Stomach (tissue), 4 donors: ENCODE measurements at regions not wholly inside any gene's neighbourhood (a gene's known extent, or its start where the extent isn't known, plus 50 kb on each side); places are given as distances from the start of the nearest gene placed in this dataset.

Experiments
- POLR2A ChIP-seq, 4 donors: fragments of 450-650 bp; IDR thresholded peaks; one replicate each; pipeline ENCODE4 v1.6.1; 2016; ENCODE audit warnings: antibody characterized with exemption in 4 of 4, control low read depth in 2 of 4, mild to moderate bottlenecking in 1 of 4, moderate library complexity in 1 of 4
- POLR2AphosphoS5 ChIP-seq, 3 donors: sonication (generic); formaldehyde crosslinking; IDR thresholded peaks; one replicate each; pipeline ENCODE4 v1.6.1; 2016; ENCODE audit warnings: antibody characterized with exemption in 3 of 3
- TF ChIP-seq, protein P1 (sequence below), 7 experiments: fragments of 450-650 bp in 4 of 7; fragments of 200-600 bp in 3 of 7; sonication (generic) in 3 of 7; IDR thresholded peaks; one replicate each; pipeline ENCODE4 v1.5.1; 2016 to 2019; ENCODE audit warnings: antibody characterized with exemption in 7 of 7, control low read depth in 2 of 7, mild to moderate bottlenecking in 1 of 7

DNA sequence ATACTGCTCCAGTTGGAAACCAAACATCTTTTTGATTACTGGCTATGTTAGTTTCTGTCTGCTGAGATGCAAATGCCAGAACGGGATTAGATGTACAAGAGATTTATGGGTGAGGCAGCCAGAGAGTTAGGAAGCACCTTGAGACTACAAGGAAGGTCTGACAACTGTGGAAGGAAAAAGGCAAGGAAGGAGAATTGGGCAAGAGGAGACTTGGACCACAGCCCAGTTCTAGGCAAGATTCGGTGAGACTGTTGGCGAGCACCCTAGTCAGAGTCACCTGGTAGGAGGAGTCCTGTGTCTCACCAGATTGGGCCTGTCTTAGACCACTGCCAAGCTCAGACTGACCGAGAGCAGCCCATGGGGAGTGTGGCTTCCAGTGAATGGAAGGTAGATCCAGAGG is 91.8 kb upstream of the F13A1 start:
- TF ChIP-seq, protein P1, sequence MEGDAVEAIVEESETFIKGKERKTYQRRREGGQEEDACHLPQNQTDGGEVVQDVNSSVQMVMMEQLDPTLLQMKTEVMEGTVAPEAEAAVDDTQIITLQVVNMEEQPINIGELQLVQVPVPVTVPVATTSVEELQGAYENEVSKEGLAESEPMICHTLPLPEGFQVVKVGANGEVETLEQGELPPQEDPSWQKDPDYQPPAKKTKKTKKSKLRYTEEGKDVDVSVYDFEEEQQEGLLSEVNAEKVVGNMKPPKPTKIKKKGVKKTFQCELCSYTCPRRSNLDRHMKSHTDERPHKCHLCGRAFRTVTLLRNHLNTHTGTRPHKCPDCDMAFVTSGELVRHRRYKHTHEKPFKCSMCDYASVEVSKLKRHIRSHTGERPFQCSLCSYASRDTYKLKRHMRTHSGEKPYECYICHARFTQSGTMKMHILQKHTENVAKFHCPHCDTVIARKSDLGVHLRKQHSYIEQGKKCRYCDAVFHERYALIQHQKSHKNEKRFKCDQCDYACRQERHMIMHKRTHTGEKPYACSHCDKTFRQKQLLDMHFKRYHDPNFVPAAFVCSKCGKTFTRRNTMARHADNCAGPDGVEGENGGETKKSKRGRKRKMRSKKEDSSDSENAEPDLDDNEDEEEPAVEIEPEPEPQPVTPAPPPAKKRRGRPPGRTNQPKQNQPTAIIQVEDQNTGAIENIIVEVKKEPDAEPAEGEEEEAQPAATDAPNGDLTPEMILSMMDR (IDR thresholded peaks at IDR 0.05): no peak
- TF ChIP-seq POLR2AphosphoS5 (IDR thresholded peaks at IDR 0.05): no peak
- no peak for TF ChIP-seq POLR2A (IDR thresholded peaks at IDR 0.05)
